ENCODE measurements at regions not wholly inside any gene's neighbourhood (a gene's known extent, or its start where the extent isn't known, plus 50 kb on each side); places are given as distances from the start of the nearest gene placed in this dataset.

DNA sequence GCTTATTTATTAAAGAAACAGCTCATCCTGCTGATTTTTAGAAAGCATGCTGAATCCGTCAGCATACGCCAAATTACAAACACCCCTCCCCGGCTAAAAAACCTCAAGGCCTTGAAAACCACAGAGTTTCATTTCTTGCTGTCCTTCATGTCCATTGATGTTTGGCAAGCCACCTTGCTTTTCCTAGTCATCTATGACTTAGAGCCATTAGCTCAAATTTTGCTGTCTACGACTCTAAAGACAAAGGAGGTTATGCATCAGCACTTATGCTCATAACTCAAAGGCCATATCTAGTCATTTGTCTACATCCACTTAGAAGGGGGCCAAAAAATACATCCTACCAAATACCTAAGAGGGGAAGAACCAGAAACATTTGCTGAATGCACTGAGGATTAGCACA lies 925.1 kb downstream of the PCDH7 start:
- H3K36me3 ChIP-seq (ENCODE audit: insufficient read depth, low read length), result no peaks in the 10 kb centered on the region
- H3K4me3 ChIP-seq (ENCODE audit: low read length), result no peak overlapping the region
- H3K9ac ChIP-seq (ENCODE audit: low read depth, low read length), result no peak overlapping the region
- H3K9me3 ChIP-seq (replicated peaks; ENCODE audit: low read length), result no peaks in the 10 kb centered on the region
- no peaks in the 10 kb centered on the region for H3K4me1 ChIP-seq (ENCODE audit: control insufficient read depth, insufficient read depth, low read length)
- H3K4me2 ChIP-seq (ENCODE audit: low read length), result no peak overlapping the region
- H3K27me3 ChIP-seq (ENCODE audit: control insufficient read depth, insufficient read depth, low read length), result no peaks in the 10 kb centered on the region

DNA sequence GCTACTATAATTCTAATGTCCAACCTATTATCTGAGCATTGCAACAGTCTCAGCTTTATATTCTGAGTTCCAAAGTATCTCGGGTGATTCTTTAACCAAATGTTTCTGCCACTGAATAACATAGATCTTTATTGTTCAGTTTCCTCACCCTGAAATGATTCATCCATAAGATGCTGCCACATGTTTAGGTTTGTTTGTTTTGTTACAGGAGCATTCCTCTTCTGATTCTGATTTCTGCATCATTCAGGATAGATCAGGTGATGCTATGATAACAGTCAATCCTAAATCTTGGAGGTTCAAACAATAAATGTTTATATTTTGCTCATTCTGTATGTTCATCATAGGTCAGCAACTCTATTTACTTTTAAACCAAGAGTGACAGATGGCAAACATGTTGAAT lies 927.6 kb downstream of the PCDH7 start:
- Histone ChIP-seq H3K27me3 (ENCODE audit: control insufficient read depth, insufficient read depth, low read length) (no peaks in the 10 kb centered on the region), H3K9me3 (replicated peaks; ENCODE audit: low read length) (no peaks in the 10 kb centered on the region), H3K4me1 (ENCODE audit: control insufficient read depth, insufficient read depth, low read length) (no peaks in the 10 kb centered on the region), H3K4me2 (ENCODE audit: low read length) (no peak overlapping the region), H3K36me3 (ENCODE audit: insufficient read depth, low read length) (no peaks in the 10 kb centered on the region), H3K9ac (ENCODE audit: low read depth, low read length) (no peak overlapping the region), H3K4me3 (ENCODE audit: low read length) (no peak overlapping the region)

DNA sequence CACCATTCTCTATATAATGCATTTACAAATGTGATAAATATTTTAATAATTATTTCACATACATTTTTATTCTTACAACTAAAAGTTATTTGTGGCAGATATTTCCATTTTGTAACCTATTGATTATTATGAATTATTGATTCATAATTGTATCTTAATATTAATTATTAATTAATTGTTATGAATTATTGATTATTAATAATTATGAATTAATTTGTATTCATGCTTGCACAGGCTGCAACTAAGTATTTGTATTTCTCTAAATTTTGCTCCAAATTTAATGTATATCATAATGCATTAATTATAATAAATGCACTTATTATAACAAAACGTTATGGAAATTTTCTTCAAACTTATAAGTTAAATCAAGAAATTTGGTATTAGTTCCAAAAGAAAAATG lies 929.7 kb downstream of the PCDH7 start:
- H3K4me2 ChIP-seq (ENCODE audit: low read length), result no peak overlapping the region
- H3K9ac ChIP-seq (ENCODE audit: low read depth, low read length), result no peak overlapping the region
- H3K4me1 ChIP-seq (ENCODE audit: control insufficient read depth, insufficient read depth, low read length), result no peaks in the 10 kb centered on the region
- no peak overlapping the region for H3K4me3 ChIP-seq (ENCODE audit: low read length)
- no peaks in the 10 kb centered on the region for H3K36me3 ChIP-seq (ENCODE audit: insufficient read depth, low read length)
- H3K27me3 ChIP-seq (ENCODE audit: control insufficient read depth, insufficient read depth, low read length), result no peaks in the 10 kb centered on the region
- H3K9me3 ChIP-seq (replicated peaks; ENCODE audit: low read length), result no peaks in the 10 kb centered on the region

DNA sequence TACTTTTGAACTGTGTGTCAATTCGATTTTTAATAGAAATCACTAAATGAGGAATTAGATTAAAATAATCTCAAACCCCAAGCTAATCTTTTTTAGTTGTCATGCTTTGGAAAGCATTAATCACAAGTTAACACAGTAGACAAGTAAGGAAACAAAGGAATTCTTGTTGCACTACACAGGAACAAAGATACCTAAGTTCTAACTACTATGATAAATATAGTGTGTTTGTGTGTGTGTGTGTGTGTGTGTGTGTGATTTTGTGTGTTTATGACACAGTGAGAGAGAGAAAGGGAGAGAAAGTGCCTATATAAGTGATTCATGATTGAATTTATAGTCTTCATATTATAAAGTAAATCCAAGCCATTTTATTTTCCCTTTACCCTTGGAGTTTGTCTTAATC lies 931.4 kb downstream of the PCDH7 start:
- Histone ChIP-seq H3K4me3 (ENCODE audit: low read length) (no peak overlapping the region), H3K4me1 (ENCODE audit: control insufficient read depth, insufficient read depth, low read length) (no peaks in the 10 kb centered on the region), H3K36me3 (ENCODE audit: insufficient read depth, low read length) (no peaks in the 10 kb centered on the region), H3K9me3 (replicated peaks; ENCODE audit: low read length) (no peaks in the 10 kb centered on the region), H3K27me3 (ENCODE audit: control insufficient read depth, insufficient read depth, low read length) (no peaks in the 10 kb centered on the region), H3K9ac (ENCODE audit: low read depth, low read length) (no peak overlapping the region), H3K4me2 (ENCODE audit: low read length) (no peak overlapping the region)

DNA sequence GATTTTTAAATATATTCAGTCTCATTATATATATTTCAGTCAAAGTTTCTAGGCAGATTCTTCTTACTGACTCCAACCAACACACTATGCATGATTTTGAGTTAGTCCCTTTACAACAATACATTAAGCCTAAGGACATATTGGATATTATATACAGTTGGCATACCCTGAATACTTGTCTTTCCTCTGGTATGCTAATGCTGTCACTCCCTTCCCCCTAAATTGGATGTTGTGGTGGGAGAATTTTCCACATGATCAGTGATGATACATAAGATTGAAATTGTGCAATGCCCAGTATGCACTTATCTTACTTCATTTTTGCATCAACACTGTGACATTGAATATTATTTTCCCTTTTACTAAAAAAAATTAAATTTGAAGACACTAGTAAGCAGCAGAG lies 935.2 kb downstream of the PCDH7 start:
- no peaks in the 10 kb centered on the region for H3K27me3 ChIP-seq (ENCODE audit: control insufficient read depth, insufficient read depth, low read length)
- H3K9ac ChIP-seq (ENCODE audit: low read depth, low read length), result no peak overlapping the region
- peaks cover 9% of the 10 kb centered on the region for H3K4me1 ChIP-seq (ENCODE audit: control insufficient read depth, insufficient read depth, low read length)
- no peak overlapping the region for H3K4me3 ChIP-seq (ENCODE audit: low read length)
- H3K4me2 ChIP-seq (ENCODE audit: low read length), result no peak overlapping the region
- H3K9me3 ChIP-seq (replicated peaks; ENCODE audit: low read length), result no peaks in the 10 kb centered on the region
- no peaks in the 10 kb centered on the region for H3K36me3 ChIP-seq (ENCODE audit: insufficient read depth, low read length)

DNA sequence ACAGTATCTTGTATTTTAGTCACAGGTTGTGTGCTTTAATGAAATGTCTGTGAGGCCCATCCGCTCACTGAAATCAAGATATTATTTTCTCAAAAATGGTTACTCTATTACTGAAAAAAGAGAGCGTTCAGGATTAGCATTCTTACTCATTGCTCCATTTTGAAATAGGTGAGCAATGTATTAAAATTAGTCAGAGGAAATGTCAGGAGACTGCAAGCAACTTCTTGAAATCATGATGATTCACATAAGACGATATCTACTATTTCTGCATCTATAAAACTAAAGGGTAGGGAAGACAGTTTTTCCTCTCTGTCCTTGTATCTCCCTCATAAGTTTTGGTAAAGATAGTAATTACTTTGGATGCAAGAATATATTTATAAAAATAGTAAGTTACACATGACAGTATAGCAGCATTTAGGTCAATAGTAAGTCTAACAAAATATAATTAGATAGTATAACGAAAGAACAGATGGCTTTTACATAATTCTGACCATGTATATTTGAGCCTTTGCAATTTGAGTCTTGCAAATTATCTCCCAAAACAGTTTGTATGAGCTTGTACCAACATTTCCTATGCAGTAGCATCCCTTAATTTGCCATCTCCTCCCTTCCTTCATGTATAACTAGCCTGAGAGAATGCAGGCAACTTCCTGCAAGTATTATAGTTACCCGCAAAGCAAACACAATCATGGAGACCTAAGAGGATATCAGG lies 937.8 kb downstream of the PCDH7 start:
- Histone ChIP-seq H3K4me3 (ENCODE audit: low read length) (no peak overlapping the region), H3K9ac (ENCODE audit: low read depth, low read length) (no peak overlapping the region), H3K27me3 (ENCODE audit: control insufficient read depth, insufficient read depth, low read length) (no peaks in the 10 kb centered on the region), H3K9me3 (replicated peaks; ENCODE audit: low read length) (no peaks in the 10 kb centered on the region), H3K36me3 (ENCODE audit: insufficient read depth, low read length) (no peaks in the 10 kb centered on the region), H3K4me2 (ENCODE audit: low read length) (no peak overlapping the region), H3K4me1 (ENCODE audit: control insufficient read depth, insufficient read depth, low read length) (peaks cover 9% of the 10 kb centered on the region)

DNA sequence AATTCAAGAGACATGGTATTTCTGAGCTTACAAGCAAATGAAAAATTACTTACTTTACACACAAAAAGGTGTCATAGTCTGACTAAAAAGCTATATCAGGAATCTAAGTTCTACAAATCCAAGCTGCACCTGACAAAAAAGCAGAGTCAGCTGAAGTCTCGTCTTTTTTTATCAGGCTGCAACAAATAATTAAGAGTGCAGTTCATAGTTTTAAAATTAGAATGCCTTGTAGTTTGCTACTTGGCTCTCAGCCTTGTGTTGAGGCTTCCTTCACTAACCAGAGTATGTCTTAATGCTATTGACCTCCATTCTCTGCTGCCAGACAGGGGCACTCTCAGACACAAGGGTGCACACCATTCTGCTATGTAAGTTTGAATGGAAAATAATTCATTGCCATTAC lies 940.7 kb downstream of the PCDH7 start:
- Histone ChIP-seq H3K4me1 (ENCODE audit: control insufficient read depth, insufficient read depth, low read length) (peaks cover 9% of the 10 kb centered on the region), H3K36me3 (ENCODE audit: insufficient read depth, low read length) (no peaks in the 10 kb centered on the region), H3K9ac (ENCODE audit: low read depth, low read length) (no peak overlapping the region), H3K4me2 (ENCODE audit: low read length) (no peak overlapping the region), H3K9me3 (replicated peaks; ENCODE audit: low read length) (no peaks in the 10 kb centered on the region), H3K4me3 (ENCODE audit: low read length) (no peak overlapping the region), H3K27me3 (ENCODE audit: control insufficient read depth, insufficient read depth, low read length) (no peaks in the 10 kb centered on the region)

DNA sequence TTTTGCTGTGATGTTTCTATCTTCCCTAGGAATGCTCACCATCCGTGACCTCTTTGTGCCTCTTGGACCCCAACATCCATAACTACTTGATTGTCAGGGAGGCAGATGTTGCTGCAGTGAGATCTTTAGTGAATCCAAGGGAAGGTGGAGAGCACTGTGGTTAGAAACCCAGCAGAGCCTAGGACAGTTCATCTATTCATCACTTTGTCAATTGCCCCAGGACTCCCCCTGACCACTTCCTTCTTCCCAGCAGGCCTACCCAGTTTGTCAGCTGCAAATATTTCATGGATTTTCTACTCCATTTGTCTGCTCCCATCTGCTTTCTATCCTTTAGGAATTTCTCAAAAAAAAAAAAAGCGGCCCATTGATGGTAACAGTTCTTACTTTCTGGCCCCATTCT lies 942.8 kb downstream of the PCDH7 start:
- H3K9me3 ChIP-seq (replicated peaks; ENCODE audit: low read length), result no peaks in the 10 kb centered on the region

DNA sequence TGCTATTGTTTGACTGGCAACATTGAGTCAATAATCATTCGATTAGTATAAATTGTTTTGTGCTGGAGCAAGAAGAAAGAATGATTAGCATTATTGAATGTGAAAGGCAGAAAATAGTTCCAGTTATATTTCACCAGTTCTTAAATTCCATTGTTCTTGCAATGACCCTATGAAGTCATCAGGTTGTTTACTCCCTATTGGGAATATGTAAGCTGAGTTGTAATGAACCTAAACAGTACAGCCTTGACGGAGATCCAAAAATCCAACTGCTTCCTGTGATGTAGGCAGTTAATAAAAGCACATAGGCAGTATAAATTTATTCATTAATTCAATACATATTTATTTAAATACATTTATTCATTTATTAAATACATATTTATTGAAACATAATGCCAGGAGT lies 947.5 kb downstream of the PCDH7 start:
- H3K4me3 ChIP-seq (ENCODE audit: low read length), result no peak overlapping the region
- H3K4me1 ChIP-seq (ENCODE audit: control insufficient read depth, insufficient read depth, low read length), result no peaks in the 10 kb centered on the region
- H3K4me2 ChIP-seq (ENCODE audit: low read length), result no peak overlapping the region

More for the DNA sequence above, 942.8 kb downstream of the PCDH7 start:
- Histone ChIP-seq H3K27me3 (ENCODE audit: control insufficient read depth, insufficient read depth, low read length) (no peaks in the 10 kb centered on the region), H3K9ac (ENCODE audit: low read depth, low read length) (no peak overlapping the region), H3K4me2 (ENCODE audit: low read length) (no peak overlapping the region), H3K4me1 (ENCODE audit: control insufficient read depth, insufficient read depth, low read length) (peaks cover 4% of the 10 kb centered on the region), H3K36me3 (ENCODE audit: insufficient read depth, low read length) (no peaks in the 10 kb centered on the region), H3K4me3 (ENCODE audit: low read length) (no peak overlapping the region)

DNA sequence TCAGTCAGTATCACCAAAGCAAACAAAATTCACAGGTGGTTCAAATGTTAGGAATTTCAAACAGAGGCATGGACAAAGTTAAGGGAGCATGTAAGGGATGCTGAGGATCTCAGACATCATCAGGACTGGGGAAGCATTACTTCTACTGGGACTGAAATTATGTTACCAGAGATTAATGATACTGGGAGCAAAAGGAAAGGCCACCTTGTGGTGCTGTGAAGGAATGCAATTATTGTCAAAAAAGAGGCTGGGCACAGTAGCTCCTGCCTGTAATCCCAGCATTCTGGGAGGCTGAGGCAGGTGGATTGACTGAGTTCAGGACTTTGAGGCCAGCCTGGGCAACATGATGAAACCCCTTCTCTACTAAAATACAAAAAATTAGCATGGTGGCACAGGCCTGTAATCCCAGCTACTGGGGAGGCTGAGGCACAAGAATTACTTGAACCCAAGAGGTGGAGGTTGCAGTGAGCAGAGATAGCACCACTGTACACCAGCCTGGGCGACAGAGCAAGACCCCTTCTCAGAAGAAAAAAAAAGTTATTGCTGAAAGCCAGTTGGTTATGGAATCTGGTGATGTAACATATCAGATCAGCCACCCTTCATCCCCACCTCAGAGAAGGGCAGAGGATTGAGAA lies 954.3 kb downstream of the PCDH7 start:
- Histone ChIP-seq H3K9ac (ENCODE audit: low read depth, low read length) (no peak overlapping the region), H3K27me3 (ENCODE audit: control insufficient read depth, insufficient read depth, low read length) (no peaks in the 10 kb centered on the region), H3K4me1 (ENCODE audit: control insufficient read depth, insufficient read depth, low read length) (no peaks in the 10 kb centered on the region), H3K4me2 (ENCODE audit: low read length) (no peak overlapping the region), H3K36me3 (ENCODE audit: insufficient read depth, low read length) (no peaks in the 10 kb centered on the region), H3K4me3 (ENCODE audit: low read length) (no peak overlapping the region), H3K9me3 (replicated peaks; ENCODE audit: low read length) (no peaks in the 10 kb centered on the region)

More for the DNA sequence above, 947.5 kb downstream of the PCDH7 start:
- no peaks in the 10 kb centered on the region for H3K9me3 ChIP-seq (replicated peaks; ENCODE audit: low read length)
- H3K36me3 ChIP-seq (ENCODE audit: insufficient read depth, low read length), result no peaks in the 10 kb centered on the region
- no peak overlapping the region for H3K9ac ChIP-seq (ENCODE audit: low read depth, low read length)
- H3K27me3 ChIP-seq (ENCODE audit: control insufficient read depth, insufficient read depth, low read length), result no peaks in the 10 kb centered on the region

DNA sequence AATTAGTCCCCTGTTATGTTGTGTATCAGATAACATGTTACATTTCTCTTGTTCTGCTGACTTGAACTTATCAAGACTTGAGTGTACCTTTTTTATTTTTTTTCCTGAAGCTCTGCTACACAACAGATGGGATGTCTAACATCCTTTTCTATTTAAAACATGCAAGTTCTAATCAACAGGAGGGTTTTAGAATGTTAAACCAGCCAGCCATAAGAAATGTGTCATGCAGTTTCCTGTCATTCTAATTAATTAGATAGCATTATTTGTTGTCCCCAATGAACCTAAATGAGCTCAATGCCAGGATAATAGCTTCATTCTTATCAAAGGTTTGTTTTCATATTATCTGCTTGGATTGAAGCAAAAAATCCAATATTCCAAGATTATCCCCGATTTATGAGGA lies 958.2 kb downstream of the PCDH7 start:
- Histone ChIP-seq H3K4me3 (ENCODE audit: low read length) (no peak overlapping the region), H3K36me3 (ENCODE audit: insufficient read depth, low read length) (no peaks in the 10 kb centered on the region), H3K9me3 (replicated peaks; ENCODE audit: low read length) (no peaks in the 10 kb centered on the region), H3K4me1 (ENCODE audit: control insufficient read depth, insufficient read depth, low read length) (no peaks in the 10 kb centered on the region), H3K9ac (ENCODE audit: low read depth, low read length) (no peak overlapping the region), H3K4me2 (ENCODE audit: low read length) (no peak overlapping the region), H3K27me3 (ENCODE audit: control insufficient read depth, insufficient read depth, low read length) (no peaks in the 10 kb centered on the region)

DNA sequence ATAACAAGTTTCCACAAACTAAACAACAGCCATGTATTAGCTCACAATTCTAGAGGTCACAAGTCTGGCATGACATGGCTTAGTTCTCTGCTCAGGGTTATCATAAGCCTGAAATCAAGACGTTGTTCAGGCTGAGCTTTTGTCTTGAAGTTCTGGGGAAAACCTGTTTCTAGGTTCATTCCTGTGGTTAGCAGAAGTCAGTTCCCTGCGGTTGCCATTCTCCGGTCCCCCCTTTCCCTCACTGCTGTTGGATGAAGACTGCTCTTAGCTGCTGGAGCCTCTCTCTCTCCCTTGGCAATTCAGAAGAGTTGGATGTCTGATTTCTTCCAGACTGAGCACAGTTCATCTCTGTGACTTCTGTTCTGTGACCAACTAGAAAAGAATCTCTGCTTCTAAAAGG lies 962.6 kb downstream of the PCDH7 start:
- H3K9me3 ChIP-seq (replicated peaks; ENCODE audit: low read length), result no peaks in the 10 kb centered on the region
- no peaks in the 10 kb centered on the region for H3K4me1 ChIP-seq (ENCODE audit: control insufficient read depth, insufficient read depth, low read length)
- no peaks in the 10 kb centered on the region for H3K36me3 ChIP-seq (ENCODE audit: insufficient read depth, low read length)
- H3K4me2 ChIP-seq (ENCODE audit: low read length), result no peak overlapping the region
- no peaks in the 10 kb centered on the region for H3K27me3 ChIP-seq (ENCODE audit: control insufficient read depth, insufficient read depth, low read length)
- H3K4me3 ChIP-seq (ENCODE audit: low read length), result no peak overlapping the region
- no peak overlapping the region for H3K9ac ChIP-seq (ENCODE audit: low read depth, low read length)
